ENCODE measurements at regions not wholly inside any gene's neighbourhood (a gene's known extent, or its start where the extent isn't known, plus 50 kb on each side); places are given as distances from the start of the nearest gene placed in this dataset.
"Not testable (repeated sequence)": the region's sequence is repeated elsewhere in the genome, so short reads cannot be mapped to it uniquely, and the experiment has no call there.

GRCh38 chr18:14336017-14336416 lies 203.8 kb upstream of the ZNF519 start:
- DNase-seq = not testable (repeated sequence)

- DNase-seq = not testable (repeated sequence)
Measured at GRCh38 chr18:14321217-14321616, 189.0 kb upstream of the ZNF519 start.

- not testable (repeated sequence) for DNase-seq
Measured at GRCh38 chr18:14301255-14301654, 169.0 kb upstream of the ZNF519 start.

GRCh38 chr18:14295081-14295480 lies 162.8 kb upstream of the ZNF519 start:
- DNase-seq = not testable (repeated sequence)

GRCh38 chr18:14285053-14285452 lies 152.8 kb upstream of the ZNF519 start:
- DNase-seq = no peak

- DNase-seq = not testable (repeated sequence)
Measured at GRCh38 chr18:14275391-14275790, 143.2 kb upstream of the ZNF519 start.

GRCh38 chr18:14265637-14266410 lies 133.6 kb upstream of the ZNF519 start:
- not testable (repeated sequence) for DNase-seq

GRCh38 chr18:14262786-14263185 lies 130.6 kb upstream of the ZNF519 start:
- DNase-seq = peak in 1 of 5 experiments; percentile 50

GRCh38 chr18:14250084-14250677 lies 117.9 kb upstream of the ZNF519 start:
- DNase-seq = not testable (repeated sequence)

- DNase-seq = not testable (repeated sequence)
Measured at GRCh38 chr18:14239224-14239623, 107.0 kb upstream of the ZNF519 start.

- not testable (repeated sequence) for DNase-seq
Measured at GRCh38 chr18:14236356-14237048, 104.3 kb upstream of the ZNF519 start.

GRCh38 chr18:14225286-14225679 lies 93.0 kb upstream of the ZNF519 start:
- DNase-seq = not testable (repeated sequence)

- DNase-seq = not testable (repeated sequence)
Measured at GRCh38 chr18:14224551-14225285, 92.5 kb upstream of the ZNF519 start.

GRCh38 chr18:14223919-14224318 lies 91.7 kb upstream of the ZNF519 start:
- DNase-seq = not testable (repeated sequence)

- DNase-seq = not testable (repeated sequence)
Measured at GRCh38 chr18:14223231-14223822, 91.1 kb upstream of the ZNF519 start.

- not testable (repeated sequence) for DNase-seq
Measured at GRCh38 chr18:14222354-14223221, 90.4 kb upstream of the ZNF519 start.

- DNase-seq = no peak
Measured at GRCh38 chr18:14221689-14222088, 89.5 kb upstream of the ZNF519 start.

GRCh38 chr18:14215952-14216351 lies 83.7 kb upstream of the ZNF519 start:
- DNase-seq = peak in 1 of 5 experiments; percentile 50

- not testable (repeated sequence) for DNase-seq
Measured at GRCh38 chr18:14203424-14203823, 71.2 kb upstream of the ZNF519 start.

- peak in 1 of 5 experiments; percentile 72 for DNase-seq
Measured at GRCh38 chr18:14190776-14191442, 58.7 kb upstream of the ZNF519 start.

- DNase-seq = peak in 1 of 5 experiments; percentile 68
Measured at GRCh38 chr18:14189858-14190257, 57.6 kb upstream of the ZNF519 start.
